ENCODE measurements at regions not wholly inside any gene's neighbourhood (a gene's known extent, or its start where the extent isn't known, plus 50 kb on each side); places are given as distances from the start of the nearest gene placed in this dataset.

GRCh38 chr15:95684126-95684525 lies 646.4 kb upstream of the NR2F2 start:
- no peak for TF ChIP-seq EZH2 (IDR thresholded peaks at IDR 0.05; ENCODE audit: insufficient read depth, poor library complexity, severe bottlenecking)
- no peak for TF ChIP-seq EZH2phosphoT487 (IDR thresholded peaks at IDR 0.05; ENCODE audit: insufficient read depth, low read depth)
- H3K27me3 ChIP-seq (replicated peaks; ENCODE audit: insufficient read depth), result no peaks in the 10 kb centered on the region
- no peaks in the 10 kb centered on the region for H3K9me2 ChIP-seq (ENCODE audit: insufficient read depth)
- peak overlapping the region; percentile 40; the same call in 1 of the 2 replicates for H2AFZ ChIP-seq
- H3K4me2 ChIP-seq (ENCODE audit: unreplicated experiment), result peak overlapping the region; percentile 55
- H3K9me3 ChIP-seq (ENCODE audit: low read depth), result no peaks in the 10 kb centered on the region
- in situ Hi-C loops (cut with MboI), result no loop called here
- peaks cover 10% of the 10 kb centered on the region for H3F3A ChIP-seq (ENCODE audit: insufficient read depth)
- WGBS, 2 experiments (ENCODE audit: low coverage in 1 of 2, low lambda C conversion rate in 2 of 2, missing lambda C conversion rate in 2 of 2), result 95 to 97% methylated on average over 4 of the region's 4 CpGs
- no peaks in the 10 kb centered on the region for H3K36me3 ChIP-seq (ENCODE audit: low read depth)
- H3K27ac ChIP-seq, result peak overlapping the region; percentile 69
- no peaks in the 10 kb centered on the region for H3K79me2 ChIP-seq (ENCODE audit: insufficient read depth)
- peak overlapping the region; percentile 10; the same call in 1 of the 2 replicates for H3K9ac ChIP-seq
- H3K4me3 ChIP-seq, result no peak overlapping the region
- H3K4me1 ChIP-seq (ENCODE audit: insufficient read depth), result peaks cover 25% of the 10 kb centered on the region
- DNase-seq, result no peak
- H4K20me1 ChIP-seq (ENCODE audit: insufficient read depth), result no peaks in the 10 kb centered on the region

GRCh38 chr15:95684693-95685115 lies 645.8 kb upstream of the NR2F2 start:
- WGBS, 2 experiments (ENCODE audit: low coverage in 1 of 2, low lambda C conversion rate in 2 of 2, missing lambda C conversion rate in 2 of 2), result 0% methylated on average over 1 of the region's 1 CpG
- Histone ChIP-seq H4K20me1 (ENCODE audit: insufficient read depth) (no peaks in the 10 kb centered on the region), H2AFZ (peak overlapping the region; percentile 40), H3K9me3 (ENCODE audit: low read depth) (no peaks in the 10 kb centered on the region), H3K27ac (peak overlapping the region; percentile 69), H3K79me2 (ENCODE audit: insufficient read depth) (no peaks in the 10 kb centered on the region), H3K27me3 (replicated peaks; ENCODE audit: insufficient read depth) (no peaks in the 10 kb centered on the region), H3K9me2 (ENCODE audit: insufficient read depth) (no peaks in the 10 kb centered on the region), H3F3A (ENCODE audit: insufficient read depth) (peaks cover 10% of the 10 kb centered on the region), H3K4me2 (ENCODE audit: unreplicated experiment) (peak overlapping the region; percentile 55), H3K36me3 (ENCODE audit: low read depth) (no peaks in the 10 kb centered on the region), H3K9ac (peak overlapping the region; percentile 10; the same call in 1 of the 2 replicates), H3K4me1 (ENCODE audit: insufficient read depth) (peaks cover 25% of the 10 kb centered on the region), H3K4me3 (peak overlapping the region; percentile 25; the same call in 1 of the 2 replicates)
- in situ Hi-C loops (cut with MboI), result no loop called here
- TF ChIP-seq EZH2phosphoT487 (IDR thresholded peaks at IDR 0.05; ENCODE audit: insufficient read depth, low read depth), result no peak
- TF ChIP-seq EZH2 (IDR thresholded peaks at IDR 0.05; ENCODE audit: insufficient read depth, poor library complexity, severe bottlenecking), result no peak
- DNase-seq, result peak; percentile 90

- H3K4me3 ChIP-seq, result no peak overlapping the region
- no peak for DNase-seq
- H4K20me1 ChIP-seq (ENCODE audit: insufficient read depth), result no peaks in the 10 kb centered on the region
- no peaks in the 10 kb centered on the region for H3K79me2 ChIP-seq (ENCODE audit: insufficient read depth)
- no peaks in the 10 kb centered on the region for H3K27me3 ChIP-seq (replicated peaks; ENCODE audit: insufficient read depth)
- no peak overlapping the region for H3K4me2 ChIP-seq (ENCODE audit: unreplicated experiment)
- H3K9ac ChIP-seq, result no peak overlapping the region
- peaks cover 10% of the 10 kb centered on the region for H3F3A ChIP-seq (ENCODE audit: insufficient read depth)
- no peaks in the 10 kb centered on the region for H3K9me2 ChIP-seq (ENCODE audit: insufficient read depth)
- H3K9me3 ChIP-seq (ENCODE audit: low read depth), result peaks cover 1% of the 10 kb centered on the region
- H2AFZ ChIP-seq, result no peak overlapping the region
- TF ChIP-seq EZH2phosphoT487 (IDR thresholded peaks at IDR 0.05; ENCODE audit: insufficient read depth, low read depth), result no peak
- TF ChIP-seq EZH2 (IDR thresholded peaks at IDR 0.05; ENCODE audit: insufficient read depth, poor library complexity, severe bottlenecking), result no peak
- H3K4me1 ChIP-seq (ENCODE audit: insufficient read depth), result peaks cover 25% of the 10 kb centered on the region
- 70 to 77% methylated on average over 1 of the region's 1 CpG for WGBS, 2 experiments (ENCODE audit: low coverage in 1 of 2, low lambda C conversion rate in 2 of 2, missing lambda C conversion rate in 2 of 2)
- in situ Hi-C loops (cut with MboI), result no loop called here
- no peaks in the 10 kb centered on the region for H3K36me3 ChIP-seq (ENCODE audit: low read depth)
- H3K27ac ChIP-seq, result no peak overlapping the region
These were observed 643.4 kb upstream of the NR2F2 start for GRCh38 chr15:95687061-95687460.

GRCh38 chr15:95687686-95688085 lies 642.8 kb upstream of the NR2F2 start:
- TF ChIP-seq EZH2phosphoT487 (IDR thresholded peaks at IDR 0.05; ENCODE audit: insufficient read depth, low read depth), result no peak
- no peak for TF ChIP-seq EZH2 (IDR thresholded peaks at IDR 0.05; ENCODE audit: insufficient read depth, poor library complexity, severe bottlenecking)
- in situ Hi-C loops (cut with MboI), result no loop called here
- Histone ChIP-seq H3K4me2 (ENCODE audit: unreplicated experiment) (no peak overlapping the region), H3F3A (ENCODE audit: insufficient read depth) (peaks cover 10% of the 10 kb centered on the region), H3K4me3 (no peak overlapping the region), H3K9ac (no peak overlapping the region), H3K79me2 (ENCODE audit: insufficient read depth) (no peaks in the 10 kb centered on the region), H3K27me3 (replicated peaks; ENCODE audit: insufficient read depth) (no peaks in the 10 kb centered on the region), H3K4me1 (ENCODE audit: insufficient read depth) (peaks cover 25% of the 10 kb centered on the region), H3K27ac (no peak overlapping the region), H4K20me1 (ENCODE audit: insufficient read depth) (no peaks in the 10 kb centered on the region), H2AFZ (no peak overlapping the region), H3K9me2 (ENCODE audit: insufficient read depth) (no peaks in the 10 kb centered on the region), H3K9me3 (ENCODE audit: low read depth) (peaks cover 5% of the 10 kb centered on the region), H3K36me3 (ENCODE audit: low read depth) (no peaks in the 10 kb centered on the region)
- WGBS, 2 experiments (ENCODE audit: low coverage in 1 of 2, low lambda C conversion rate in 2 of 2, missing lambda C conversion rate in 2 of 2), result 48 to 56% methylated on average over 2 of the region's 2 CpGs
- DNase-seq, result no peak

Measured in GM23248 (cell line).